Adrenal gland (tissue), 5 donors: ENCODE measurements at regions not wholly inside any gene's neighbourhood (a gene's known extent, or its start where the extent isn't known, plus 50 kb on each side); places are given as distances from the start of the nearest gene placed in this dataset.

Experiments used
- CTCF ChIP-seq, 6 experiments: fragments of 450-650 bp in 4 of 6; fragments of 200-600 bp in 2 of 6; sonication (generic) in 1 of 6; IDR thresholded peaks; 1 replicate in 5 of 6; 2 replicates in 1 of 6; pipeline versions ENCODE4 v1.5.1 to v1.8.0; 2016 to 2021; ENCODE audit warnings: antibody characterized with exemption in 6 of 6, mild to moderate bottlenecking in 2 of 6, moderate library complexity in 1 of 6
- POLR2A ChIP-seq, 2 donors: fragments of 450-650 bp; IDR thresholded peaks; one replicate each; pipeline ENCODE4 v1.6.1; 2017; ENCODE audit warnings: antibody characterized with exemption in 2 of 2, mild to moderate bottlenecking in 2 of 2, moderate library complexity in 1 of 2
- donor health status: DM: no; HTN: no; CAD: no.

- TF ChIP-seq CTCF (IDR thresholded peaks at IDR 0.05) (no peak), POLR2A (IDR thresholded peaks at IDR 0.05) (no peak)
Measured at GRCh38 chr7:34222722-34223121, 317.4 kb downstream of the BMPER start.
